ENCODE measurements at regions not wholly inside any gene's neighbourhood (a gene's known extent, or its start where the extent isn't known, plus 50 kb on each side); places are given as distances from the start of the nearest gene placed in this dataset.
"Not testable (repeated sequence)": the region's sequence is repeated elsewhere in the genome, so short reads cannot be mapped to it uniquely, and the experiment has no call there.

GRCh38 chr4:188714907-188715306 is 575.7 kb downstream of the TRIML1 start:
- DNase-seq (ENCODE audit: extremely low read depth in 1 of 2, low read depth in 1 of 2), result no peak

DNA sequence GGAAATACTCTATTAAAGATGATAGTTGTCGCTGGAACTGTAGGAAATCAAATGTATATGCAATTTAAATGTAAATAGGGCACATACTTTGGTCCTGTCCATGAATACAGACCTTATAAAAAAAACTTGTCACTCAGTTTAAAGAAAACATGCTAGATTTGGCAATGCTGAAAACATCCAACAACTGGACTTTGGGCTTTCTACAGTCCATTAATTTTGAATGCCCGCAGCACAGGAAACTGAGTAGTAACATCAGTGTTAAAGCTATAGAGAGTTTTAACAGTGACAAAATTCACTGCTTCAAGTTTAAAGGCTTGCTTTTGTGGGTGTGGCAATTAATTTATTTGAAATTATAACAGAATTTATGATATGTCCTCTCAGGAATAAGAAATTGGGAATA is 578.4 kb downstream of the TRIML1 start:
- no peak for DNase-seq (ENCODE audit: extremely low read depth in 1 of 2, low read depth in 1 of 2)

DNA sequence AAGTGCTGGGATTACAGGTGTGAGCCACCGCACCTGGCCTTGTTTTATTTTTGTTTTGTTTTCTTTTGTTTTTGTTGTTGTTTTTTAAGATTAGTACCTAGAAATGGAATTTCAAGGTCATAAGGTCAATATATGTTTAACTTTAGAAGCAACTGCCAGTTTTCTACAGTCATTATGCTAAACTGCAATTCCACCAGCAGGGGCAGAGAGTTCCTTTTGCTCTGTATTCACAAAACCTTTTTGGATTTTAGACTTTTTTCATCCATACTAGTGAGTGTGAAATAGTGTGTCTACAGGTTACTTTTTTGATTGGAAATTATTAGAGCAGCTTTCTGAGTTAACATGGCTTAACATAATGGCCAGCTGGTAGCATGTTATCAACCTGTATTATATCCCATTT is 580.6 kb downstream of the TRIML1 start:
- no peak for DNase-seq (ENCODE audit: extremely low read depth in 1 of 2, low read depth in 1 of 2)

DNA sequence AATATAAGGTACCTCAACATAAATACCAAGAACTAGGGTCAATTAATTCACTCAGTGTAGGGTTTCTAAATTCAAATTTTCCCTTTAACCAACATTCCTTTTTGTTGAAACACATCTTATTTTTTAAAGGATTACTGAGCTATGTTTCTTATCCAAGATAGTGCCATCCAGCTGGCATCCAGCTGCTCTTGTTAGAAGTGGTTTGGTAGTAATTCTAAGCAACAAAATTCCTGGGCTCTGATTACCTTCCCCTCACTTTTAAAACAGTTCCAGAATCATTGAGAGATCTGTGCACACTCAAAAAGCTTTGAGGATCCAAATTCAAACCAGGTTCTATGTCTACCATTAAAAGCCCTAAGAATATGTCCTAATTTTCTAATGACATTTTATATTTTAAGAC is 583.7 kb downstream of the TRIML1 start:
- DNase-seq (ENCODE audit: extremely low read depth in 1 of 2, low read depth in 1 of 2), result no peak

DNA sequence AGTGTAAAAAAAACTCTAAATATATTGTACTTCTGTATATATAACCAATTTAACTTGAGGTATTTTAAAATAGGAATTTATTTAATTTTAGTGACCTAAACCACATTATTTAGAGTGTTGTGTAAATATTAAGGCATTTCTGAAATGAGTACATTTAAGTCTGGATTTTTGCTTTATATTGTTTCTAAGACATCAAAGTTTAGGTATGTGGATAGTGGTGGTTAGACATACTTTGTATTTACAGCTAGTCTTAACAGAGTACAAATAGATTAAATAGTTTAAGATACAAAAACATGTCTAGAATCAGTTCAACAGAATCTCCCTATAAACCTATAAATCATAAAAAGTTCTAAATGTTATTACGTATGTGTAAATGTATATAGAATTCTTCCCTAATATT is 588.5 kb downstream of the TRIML1 start:
- no peak for DNase-seq (ENCODE audit: extremely low read depth in 1 of 2, low read depth in 1 of 2)

- DNase-seq (ENCODE audit: extremely low read depth in 1 of 2, low read depth in 1 of 2), result no peak
These were observed 589.1 kb downstream of the TRIML1 start for GRCh38 chr4:188728359-188728758.

DNA sequence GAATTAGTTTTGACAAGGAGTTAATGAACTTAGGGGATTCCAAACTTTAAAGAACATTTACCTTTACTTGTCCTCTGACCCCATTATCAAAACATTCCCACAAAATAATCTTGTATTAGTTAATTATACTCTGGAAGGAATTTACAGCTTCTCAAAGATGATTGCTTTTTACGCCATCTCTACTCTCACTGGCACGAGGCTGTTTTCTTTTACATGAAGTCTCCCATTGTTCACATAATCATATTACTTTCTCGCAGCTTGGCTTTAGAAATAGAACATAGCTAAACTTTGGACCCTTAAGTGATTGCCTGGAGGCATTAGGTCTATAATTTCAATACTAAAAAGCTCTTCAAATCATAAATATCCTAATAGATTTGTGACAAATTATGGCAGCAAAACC is 592.9 kb downstream of the TRIML1 start:
- no peak for DNase-seq (ENCODE audit: extremely low read depth in 1 of 2, low read depth in 1 of 2)

GRCh38 chr4:188735082-188735481 is 595.8 kb downstream of the TRIML1 start:
- DNase-seq (ENCODE audit: extremely low read depth in 1 of 2, low read depth in 1 of 2), result no peak

- no peak for DNase-seq (ENCODE audit: extremely low read depth in 1 of 2, low read depth in 1 of 2)
These were observed 598.2 kb downstream of the TRIML1 start for GRCh38 chr4:188737251-188738002.

DNA sequence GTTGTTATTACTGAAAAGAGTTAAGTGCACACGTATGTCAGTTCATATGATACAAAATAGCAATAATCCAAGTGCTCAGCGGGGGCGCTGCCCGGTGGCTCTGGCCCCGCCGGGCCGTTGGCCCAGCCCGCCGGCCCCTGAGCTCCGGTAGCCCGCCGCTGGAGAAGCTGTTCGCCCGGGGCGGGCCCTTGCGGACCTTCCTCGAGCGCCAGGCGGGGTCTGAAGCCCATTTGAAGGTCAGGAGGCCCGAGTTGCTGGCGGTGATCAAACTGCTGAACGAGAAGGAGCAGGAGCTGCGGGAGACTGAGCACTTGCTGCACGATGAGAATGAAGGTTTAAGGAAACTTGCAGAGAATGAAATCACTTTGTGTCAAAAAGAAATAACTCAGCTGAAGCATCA is 599.0 kb downstream of the TRIML1 start:
- DNase-seq (ENCODE audit: extremely low read depth in 1 of 2, low read depth in 1 of 2), result not testable (repeated sequence)

DNA sequence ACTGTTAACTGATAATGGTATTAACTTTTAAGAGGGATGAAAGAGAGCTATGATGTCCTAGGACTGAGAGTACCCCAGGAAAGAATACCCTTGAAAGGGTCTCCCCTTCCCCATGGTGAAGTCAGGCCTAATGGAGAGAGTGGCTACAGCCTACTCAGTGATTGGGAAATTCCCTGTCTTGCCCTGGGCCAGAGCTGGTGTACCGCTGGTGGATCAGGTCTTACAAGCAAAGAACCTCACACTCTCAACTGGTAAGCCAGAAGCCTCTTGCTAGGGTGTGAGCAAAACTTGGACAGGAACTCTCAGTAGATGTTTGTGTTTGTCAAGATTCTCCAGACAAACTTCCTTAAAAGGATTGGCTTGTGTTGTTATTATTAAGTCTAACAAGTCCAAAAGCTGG is 600.9 kb downstream of the TRIML1 start:
- DNase-seq (ENCODE audit: extremely low read depth in 1 of 2, low read depth in 1 of 2), result not testable (repeated sequence)

GRCh38 chr4:188740791-188741190 is 601.5 kb downstream of the TRIML1 start:
- not testable (repeated sequence) for DNase-seq (ENCODE audit: extremely low read depth in 1 of 2, low read depth in 1 of 2)

DNA sequence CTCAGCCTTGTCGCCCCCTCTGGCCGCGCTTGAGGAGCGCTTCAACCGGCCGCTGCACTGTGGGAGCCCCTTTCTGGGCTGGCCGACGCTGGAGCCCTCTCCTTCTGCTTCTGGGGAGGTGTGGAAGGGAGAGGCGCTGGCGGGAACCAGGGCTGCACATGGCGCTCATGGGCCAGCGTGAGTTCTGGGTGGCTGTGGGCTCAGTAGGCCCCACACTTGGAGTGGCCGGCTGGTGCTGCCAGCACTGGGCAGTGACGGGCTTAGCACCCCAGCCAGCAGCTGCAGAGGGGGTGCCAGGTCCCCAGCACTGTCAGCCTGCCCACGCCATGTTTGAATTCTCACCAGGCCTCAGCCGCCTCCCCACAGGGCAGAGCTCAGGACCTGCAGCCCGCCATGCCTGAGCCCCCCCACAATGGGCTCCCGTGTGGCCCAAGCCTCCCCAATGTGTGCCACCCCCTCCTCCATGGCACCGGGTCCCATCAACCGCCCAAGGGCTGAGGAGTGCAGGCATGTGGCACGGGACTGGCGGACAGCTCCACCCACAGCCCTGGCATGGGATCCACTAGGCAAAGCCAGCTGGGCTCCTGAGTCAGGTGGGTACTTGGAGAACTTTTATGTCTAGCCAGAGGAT is 615.2 kb downstream of the TRIML1 start:
- DNase-seq (ENCODE audit: extremely low read depth in 1 of 2, low read depth in 1 of 2), result no peak

GRCh38 chr4:188767496-188767895 is 628.3 kb downstream of the TRIML1 start:
- DNase-seq (ENCODE audit: extremely low read depth in 1 of 2, low read depth in 1 of 2), result no peak

DNA sequence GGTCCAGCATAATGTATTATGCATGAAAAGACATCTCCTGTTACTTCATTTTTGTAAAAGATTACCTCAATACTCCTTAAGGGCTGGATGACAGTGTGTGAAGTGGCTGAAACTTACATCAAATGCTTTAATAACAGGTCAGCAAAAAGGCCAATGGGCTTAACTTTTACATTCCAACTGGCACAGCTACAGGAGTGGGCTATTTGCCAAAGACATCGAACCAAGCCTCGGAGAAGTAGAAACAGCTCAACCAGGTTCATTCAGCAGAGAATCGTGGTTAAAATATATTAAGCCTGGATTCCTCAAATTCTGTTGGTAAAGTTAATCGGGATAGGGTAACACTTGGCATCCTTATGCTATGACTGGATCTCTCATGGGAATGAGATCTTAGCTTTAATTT is 639.7 kb downstream of the TRIML1 start:
- no peak for DNase-seq (ENCODE audit: extremely low read depth in 1 of 2, low read depth in 1 of 2)

DNA sequence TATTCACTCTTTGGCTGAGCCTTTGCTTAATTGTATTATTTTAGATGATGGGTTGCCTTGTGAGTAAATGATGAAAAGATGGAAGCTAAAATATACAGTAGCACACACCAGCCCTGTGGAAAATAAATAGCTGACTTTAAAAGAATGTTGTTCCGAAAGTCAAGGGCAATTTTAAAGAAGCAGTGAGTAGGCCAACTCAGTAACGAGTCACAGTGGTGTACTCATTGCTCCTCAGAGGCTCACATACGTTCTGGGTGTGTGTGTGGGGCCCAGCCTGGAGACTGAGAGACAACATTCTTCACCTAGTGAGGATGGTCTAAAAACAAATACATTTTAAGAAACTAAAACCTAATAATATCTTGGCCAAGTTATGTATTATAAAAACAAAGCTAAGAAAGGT is 640.3 kb downstream of the TRIML1 start:
- DNase-seq (ENCODE audit: extremely low read depth in 1 of 2, low read depth in 1 of 2), result no peak

DNA sequence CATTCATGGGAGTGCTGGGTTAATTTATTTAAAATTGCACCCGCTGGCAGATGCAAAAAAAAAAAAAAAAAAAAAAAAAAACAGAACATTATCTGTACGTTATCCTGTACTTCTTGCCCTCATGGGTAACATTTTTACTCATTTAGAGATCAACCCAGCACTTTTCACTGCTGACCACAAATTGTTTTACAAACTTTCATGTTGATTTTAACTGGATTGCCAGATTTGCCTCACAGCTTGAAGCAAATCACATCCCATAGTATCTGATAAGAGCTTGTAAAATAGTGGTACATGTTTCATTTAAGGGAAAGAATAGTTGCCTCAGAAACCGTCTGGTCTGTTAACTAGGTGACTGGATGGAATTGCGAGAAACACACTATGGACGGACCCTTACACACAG is 640.8 kb downstream of the TRIML1 start:
- no peak for DNase-seq (ENCODE audit: extremely low read depth in 1 of 2, low read depth in 1 of 2)

GRCh38 chr4:188780686-188781085 is 641.4 kb downstream of the TRIML1 start:
- no peak for DNase-seq (ENCODE audit: extremely low read depth in 1 of 2, low read depth in 1 of 2)

- DNase-seq (ENCODE audit: extremely low read depth in 1 of 2, low read depth in 1 of 2), result no peak
These were observed 642.4 kb downstream of the TRIML1 start for GRCh38 chr4:188781655-188782054.

DNA sequence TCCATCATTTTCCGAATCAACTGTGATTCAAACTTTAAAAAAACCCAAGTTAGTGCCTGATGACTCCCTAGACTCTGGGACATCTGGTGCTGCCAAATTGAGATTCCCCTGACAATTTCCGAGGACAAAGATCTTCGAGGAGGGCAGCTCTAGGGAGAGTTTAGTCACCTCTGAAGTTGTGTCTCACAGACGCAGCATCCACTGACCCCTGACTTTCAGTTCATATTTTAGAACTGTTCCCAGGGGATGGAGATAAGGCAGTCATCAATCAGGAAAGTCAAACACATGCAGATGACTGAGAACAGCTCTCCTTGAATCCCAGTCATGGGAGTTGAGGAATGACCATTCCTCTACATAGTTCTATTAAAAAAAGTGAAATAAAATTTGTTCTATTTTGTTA is 643.9 kb downstream of the TRIML1 start:
- DNase-seq (ENCODE audit: extremely low read depth in 1 of 2, low read depth in 1 of 2), result no peak

- DNase-seq (ENCODE audit: extremely low read depth in 1 of 2, low read depth in 1 of 2), result no peak
These were observed 644.4 kb downstream of the TRIML1 start for GRCh38 chr4:188783606-188784160.

- not testable (repeated sequence) for DNase-seq (ENCODE audit: extremely low read depth in 1 of 2, low read depth in 1 of 2)
These were observed 657.4 kb downstream of the TRIML1 start for GRCh38 chr4:188796600-188796999.

Data from activated CD8-positive, alpha-beta memory T cell treated with anti-CD3 and anti-CD28 coated beads for 1 hour (primary cell).